ENCODE measurements at regions not wholly inside any gene's neighbourhood (a gene's known extent, or its start where the extent isn't known, plus 50 kb on each side); places are given as distances from the start of the nearest gene placed in this dataset.

DNA sequence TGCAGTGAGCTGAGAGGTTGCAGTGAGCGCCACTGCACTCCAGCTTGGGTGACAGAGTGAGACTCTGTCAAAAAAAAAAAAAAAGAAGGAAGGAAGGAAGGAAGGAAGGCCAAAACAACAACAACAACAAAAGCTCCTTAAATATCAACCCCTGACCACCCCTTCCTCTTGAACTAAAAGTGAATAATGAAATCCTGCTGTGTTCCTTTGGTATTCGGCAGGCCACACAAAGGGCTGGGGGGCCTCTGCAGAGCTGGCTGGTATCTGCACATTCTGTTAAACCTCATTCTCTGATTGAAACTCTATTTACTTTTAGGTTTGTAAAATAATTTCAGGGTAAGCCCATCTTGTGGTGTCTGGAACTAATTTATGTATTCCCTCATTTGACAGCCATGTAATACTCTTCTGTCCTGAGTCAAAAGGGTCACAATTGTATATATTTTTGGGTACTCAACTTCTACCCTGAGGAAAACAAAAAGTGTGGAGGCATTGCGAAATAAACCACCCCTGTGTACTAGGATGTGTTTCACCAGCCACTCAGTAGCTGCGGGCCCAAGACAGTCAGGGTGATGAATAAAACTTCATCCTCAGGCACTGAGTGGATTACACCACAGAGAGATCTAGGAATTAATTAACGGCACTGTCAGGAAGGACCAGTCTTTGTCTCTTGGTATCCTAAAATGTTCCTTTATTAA lies 446.4 kb upstream of the PFKP start (continued):
- TF ChIP-seq, protein P1, sequence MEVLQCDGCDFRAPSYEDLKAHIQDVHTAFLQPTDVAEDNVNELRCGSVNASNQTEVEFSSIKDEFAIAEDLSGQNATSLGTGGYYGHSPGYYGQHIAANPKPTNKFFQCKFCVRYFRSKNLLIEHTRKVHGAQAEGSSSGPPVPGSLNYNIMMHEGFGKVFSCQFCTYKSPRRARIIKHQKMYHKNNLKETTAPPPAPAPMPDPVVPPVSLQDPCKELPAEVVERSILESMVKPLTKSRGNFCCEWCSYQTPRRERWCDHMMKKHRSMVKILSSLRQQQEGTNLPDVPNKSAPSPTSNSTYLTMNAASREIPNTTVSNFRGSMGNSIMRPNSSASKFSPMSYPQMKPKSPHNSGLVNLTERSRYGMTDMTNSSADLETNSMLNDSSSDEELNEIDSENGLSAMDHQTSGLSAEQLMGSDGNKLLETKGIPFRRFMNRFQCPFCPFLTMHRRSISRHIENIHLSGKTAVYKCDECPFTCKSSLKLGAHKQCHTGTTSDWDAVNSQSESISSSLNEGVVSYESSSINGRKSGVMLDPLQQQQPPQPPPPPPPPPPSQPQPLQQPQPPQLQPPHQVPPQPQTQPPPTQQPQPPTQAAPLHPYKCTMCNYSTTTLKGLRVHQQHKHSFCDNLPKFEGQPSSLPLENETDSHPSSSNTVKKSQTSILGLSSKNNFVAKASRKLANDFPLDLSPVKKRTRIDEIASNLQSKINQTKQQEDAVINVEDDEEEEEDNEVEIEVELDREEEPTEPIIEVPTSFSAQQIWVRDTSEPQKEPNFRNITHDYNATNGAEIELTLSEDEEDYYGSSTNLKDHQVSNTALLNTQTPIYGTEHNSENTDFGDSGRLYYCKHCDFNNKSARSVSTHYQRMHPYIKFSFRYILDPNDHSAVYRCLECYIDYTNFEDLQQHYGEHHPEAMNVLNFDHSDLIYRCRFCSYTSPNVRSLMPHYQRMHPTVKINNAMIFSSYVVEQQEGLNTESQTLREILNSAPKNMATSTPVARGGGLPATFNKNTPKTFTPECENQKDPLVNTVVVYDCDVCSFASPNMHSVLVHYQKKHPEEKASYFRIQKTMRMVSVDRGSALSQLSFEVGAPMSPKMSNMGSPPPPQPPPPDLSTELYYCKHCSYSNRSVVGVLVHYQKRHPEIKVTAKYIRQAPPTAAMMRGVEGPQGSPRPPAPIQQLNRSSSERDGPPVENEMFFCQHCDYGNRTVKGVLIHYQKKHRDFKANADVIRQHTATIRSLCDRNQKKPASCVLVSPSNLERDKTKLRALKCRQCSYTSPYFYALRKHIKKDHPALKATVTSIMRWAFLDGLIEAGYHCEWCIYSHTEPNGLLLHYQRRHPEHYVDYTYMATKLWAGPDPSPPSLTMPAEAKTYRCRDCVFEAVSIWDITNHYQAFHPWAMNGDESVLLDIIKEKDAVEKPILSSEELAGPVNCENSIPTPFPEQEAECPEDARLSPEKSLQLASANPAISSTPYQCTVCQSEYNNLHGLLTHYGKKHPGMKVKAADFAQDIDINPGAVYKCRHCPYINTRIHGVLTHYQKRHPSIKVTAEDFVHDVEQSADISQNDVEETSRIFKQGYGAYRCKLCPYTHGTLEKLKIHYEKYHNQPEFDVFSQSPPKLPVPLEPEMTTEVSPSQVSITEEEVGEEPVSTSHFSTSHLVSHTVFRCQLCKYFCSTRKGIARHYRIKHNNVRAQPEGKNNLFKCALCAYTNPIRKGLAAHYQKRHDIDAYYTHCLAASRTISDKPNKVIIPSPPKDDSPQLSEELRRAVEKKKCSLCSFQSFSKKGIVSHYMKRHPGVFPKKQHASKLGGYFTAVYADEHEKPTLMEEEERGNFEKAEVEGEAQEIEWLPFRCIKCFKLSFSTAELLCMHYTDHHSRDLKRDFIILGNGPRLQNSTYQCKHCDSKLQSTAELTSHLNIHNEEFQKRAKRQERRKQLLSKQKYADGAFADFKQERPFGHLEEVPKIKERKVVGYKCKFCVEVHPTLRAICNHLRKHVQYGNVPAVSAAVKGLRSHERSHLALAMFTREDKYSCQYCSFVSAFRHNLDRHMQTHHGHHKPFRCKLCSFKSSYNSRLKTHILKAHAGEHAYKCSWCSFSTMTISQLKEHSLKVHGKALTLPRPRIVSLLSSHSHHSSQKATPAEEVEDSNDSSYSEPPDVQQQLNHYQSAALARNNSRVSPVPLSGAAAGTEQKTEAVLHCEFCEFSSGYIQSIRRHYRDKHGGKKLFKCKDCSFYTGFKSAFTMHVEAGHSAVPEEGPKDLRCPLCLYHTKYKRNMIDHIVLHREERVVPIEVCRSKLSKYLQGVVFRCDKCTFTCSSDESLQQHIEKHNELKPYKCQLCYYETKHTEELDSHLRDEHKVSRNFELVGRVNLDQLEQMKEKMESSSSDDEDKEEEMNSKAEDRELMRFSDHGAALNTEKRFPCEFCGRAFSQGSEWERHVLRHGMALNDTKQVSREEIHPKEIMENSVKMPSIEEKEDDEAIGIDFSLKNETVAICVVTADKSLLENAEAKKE (CRISPR knock-in tag; IDR thresholded peaks at IDR 0.05), result no peak
- TF ChIP-seq JUNB (IDR thresholded peaks at IDR 0.05; ENCODE audit: unreplicated experiment) (no peak), STAT1 (IDR thresholded peaks at IDR 0.05; ENCODE audit: unreplicated experiment) (no peak), ZNF331 (CRISPR knock-in tag; IDR thresholded peaks at IDR 0.05; ENCODE audit: low read depth) (no peak), NANOG (IDR thresholded peaks at IDR 0.05; ENCODE audit: borderline replicate concordance) (no peak)
- TF ChIP-seq, protein P2, sequence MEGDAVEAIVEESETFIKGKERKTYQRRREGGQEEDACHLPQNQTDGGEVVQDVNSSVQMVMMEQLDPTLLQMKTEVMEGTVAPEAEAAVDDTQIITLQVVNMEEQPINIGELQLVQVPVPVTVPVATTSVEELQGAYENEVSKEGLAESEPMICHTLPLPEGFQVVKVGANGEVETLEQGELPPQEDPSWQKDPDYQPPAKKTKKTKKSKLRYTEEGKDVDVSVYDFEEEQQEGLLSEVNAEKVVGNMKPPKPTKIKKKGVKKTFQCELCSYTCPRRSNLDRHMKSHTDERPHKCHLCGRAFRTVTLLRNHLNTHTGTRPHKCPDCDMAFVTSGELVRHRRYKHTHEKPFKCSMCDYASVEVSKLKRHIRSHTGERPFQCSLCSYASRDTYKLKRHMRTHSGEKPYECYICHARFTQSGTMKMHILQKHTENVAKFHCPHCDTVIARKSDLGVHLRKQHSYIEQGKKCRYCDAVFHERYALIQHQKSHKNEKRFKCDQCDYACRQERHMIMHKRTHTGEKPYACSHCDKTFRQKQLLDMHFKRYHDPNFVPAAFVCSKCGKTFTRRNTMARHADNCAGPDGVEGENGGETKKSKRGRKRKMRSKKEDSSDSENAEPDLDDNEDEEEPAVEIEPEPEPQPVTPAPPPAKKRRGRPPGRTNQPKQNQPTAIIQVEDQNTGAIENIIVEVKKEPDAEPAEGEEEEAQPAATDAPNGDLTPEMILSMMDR (conservative IDR thresholded peaks at IDR 0.05; ENCODE audit: low read depth in 2 of 2), result no peak
- TF ChIP-seq, protein P3, sequence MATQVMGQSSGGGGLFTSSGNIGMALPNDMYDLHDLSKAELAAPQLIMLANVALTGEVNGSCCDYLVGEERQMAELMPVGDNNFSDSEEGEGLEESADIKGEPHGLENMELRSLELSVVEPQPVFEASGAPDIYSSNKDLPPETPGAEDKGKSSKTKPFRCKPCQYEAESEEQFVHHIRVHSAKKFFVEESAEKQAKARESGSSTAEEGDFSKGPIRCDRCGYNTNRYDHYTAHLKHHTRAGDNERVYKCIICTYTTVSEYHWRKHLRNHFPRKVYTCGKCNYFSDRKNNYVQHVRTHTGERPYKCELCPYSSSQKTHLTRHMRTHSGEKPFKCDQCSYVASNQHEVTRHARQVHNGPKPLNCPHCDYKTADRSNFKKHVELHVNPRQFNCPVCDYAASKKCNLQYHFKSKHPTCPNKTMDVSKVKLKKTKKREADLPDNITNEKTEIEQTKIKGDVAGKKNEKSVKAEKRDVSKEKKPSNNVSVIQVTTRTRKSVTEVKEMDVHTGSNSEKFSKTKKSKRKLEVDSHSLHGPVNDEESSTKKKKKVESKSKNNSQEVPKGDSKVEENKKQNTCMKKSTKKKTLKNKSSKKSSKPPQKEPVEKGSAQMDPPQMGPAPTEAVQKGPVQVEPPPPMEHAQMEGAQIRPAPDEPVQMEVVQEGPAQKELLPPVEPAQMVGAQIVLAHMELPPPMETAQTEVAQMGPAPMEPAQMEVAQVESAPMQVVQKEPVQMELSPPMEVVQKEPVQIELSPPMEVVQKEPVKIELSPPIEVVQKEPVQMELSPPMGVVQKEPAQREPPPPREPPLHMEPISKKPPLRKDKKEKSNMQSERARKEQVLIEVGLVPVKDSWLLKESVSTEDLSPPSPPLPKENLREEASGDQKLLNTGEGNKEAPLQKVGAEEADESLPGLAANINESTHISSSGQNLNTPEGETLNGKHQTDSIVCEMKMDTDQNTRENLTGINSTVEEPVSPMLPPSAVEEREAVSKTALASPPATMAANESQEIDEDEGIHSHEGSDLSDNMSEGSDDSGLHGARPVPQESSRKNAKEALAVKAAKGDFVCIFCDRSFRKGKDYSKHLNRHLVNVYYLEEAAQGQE (IDR thresholded peaks at IDR 0.05; ENCODE audit: unreplicated experiment), result no peak
